ENCODE measurements at regions not wholly inside any gene's neighbourhood (a gene's known extent, or its start where the extent isn't known, plus 50 kb on each side); places are given as distances from the start of the nearest gene placed in this dataset.

DNA sequence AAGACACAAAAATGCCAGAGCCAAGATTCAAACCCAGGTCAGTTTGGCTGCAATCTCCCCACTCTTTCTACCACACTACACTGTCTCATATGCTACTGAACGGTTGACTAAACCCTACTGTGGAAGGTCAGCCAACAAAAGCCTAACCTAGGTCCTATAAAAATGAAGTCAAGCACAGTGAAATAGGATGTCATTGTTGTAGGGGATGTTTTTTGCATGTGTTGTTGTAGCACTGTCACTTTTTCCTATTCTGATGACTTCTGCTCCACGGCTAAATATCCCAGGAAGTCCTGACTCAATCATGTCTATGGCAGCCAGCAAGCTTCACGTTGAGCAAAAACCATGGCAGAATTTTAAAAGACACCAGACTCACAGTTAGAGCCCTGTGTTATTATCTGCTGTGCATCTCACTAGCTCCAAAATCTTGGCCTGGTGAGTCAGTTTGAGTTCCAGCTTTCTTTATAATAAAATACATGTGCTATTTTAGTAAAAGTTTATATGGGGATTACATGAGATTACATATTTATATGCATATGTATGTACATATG lies 322.1 kb upstream of the NT5E start:
- DNase-seq (ENCODE audit: low read depth), result no peak

DNA sequence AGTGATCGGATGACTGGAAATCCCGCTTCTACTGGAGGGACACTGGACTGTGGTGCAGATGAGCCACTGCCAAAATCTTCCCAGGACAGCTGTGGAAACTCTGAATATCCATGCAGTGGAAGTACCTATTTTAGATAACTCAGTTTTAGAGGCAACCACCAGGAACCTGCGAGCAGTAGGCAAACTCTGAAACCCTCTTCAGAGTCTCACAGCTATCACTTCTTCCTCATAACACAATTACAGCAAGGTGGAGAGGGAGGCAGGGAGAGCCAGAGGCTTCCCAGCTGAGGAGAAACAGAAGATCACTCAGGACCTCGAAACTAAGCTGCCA lies 322.8 kb upstream of the NT5E start:
- no peak for DNase-seq (ENCODE audit: low read depth)

DNA sequence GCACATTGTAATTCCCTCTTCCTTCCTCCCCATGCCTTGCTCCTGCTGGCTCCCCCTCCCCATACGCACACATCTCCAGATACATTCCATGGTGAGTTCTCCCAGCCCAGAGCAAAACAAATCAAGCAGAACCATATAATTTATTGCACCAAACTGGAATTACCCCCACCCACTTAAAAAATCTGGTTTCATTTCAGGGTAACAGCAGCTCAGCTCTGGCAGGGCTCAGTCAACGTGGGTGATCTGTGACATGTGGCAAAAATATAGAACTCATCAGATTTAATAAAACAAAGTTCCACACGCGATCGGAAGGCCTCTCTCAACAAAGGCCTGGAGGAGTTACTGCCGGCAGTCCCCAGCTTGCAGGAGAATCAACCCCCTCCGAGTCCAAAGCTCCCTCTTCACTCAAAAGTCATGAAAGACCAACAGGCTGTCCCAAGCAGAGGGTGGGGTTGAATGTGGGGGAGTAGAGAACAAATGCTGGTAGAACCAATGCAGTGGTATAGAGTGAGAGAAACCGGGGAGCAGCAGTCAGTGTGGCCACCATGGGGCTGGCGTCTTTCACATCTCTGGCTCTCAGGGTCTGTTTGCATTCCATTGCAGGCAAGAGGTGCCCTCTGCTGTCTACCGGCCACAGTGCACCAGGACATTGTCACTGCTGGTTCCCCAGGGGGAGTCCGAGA lies 323.3 kb upstream of the NT5E start:
- no peak for DNase-seq (ENCODE audit: low read depth)

DNA sequence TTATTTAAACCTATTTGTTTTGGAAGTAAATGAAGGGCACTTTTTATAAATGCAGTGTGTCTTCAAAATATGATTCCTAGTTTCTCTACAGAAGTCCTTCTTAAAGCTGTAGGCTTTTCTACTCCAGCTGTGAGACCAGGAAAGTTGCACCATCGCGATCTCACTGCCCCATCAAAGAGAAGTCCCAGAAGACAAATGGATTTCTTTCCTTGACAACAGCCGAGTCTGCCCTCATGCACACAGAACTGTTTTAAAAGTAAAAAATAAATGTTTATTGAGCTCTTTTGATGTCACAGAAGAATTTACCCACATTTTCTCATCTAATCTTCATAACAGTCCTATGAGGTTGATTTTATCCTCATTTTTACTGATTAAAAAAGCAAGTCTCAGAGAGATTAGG lies 324.4 kb upstream of the NT5E start:
- DNase-seq (ENCODE audit: low read depth), result no peak

DNA sequence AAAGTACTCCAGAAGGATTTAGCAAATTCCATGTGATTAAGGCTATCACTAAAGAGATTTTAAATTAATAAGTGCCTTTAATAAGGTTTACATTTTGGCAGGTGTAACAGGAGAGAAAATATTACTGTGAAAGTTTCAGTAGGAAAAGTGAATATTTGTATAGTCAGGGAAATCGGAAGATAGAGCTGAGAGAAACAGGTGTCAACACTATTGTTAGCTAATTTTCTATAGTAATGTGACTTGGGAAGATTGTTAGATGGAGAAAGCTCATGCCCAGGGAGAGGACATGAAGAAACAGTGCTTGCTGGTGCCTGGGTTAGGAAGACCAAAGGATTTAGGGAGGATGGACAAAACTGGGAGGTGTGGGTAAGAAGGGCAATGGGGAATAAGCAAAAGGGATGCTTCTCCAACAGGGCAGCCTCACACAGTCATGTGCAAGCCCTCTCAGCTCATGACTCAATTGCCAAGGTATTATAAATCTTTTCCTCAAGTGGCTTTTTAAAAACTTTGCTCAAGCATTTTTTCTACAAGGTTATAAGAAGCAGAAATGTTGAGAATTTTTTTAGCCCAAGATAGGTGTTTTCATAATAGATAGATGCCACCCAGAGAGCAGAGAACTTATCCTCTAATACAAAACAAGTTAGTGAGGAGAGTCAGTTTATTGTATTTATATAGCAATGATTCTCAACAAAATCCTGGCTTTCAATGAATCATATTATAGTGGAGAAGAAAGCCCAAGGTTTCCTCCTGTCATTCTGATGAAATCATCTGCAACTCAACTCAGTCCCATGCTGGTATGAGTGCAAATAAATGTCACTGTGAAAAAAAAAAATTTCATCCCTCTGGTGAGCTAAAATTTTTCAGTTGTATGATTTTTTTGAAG lies 325.2 kb upstream of the NT5E start:
- no peak for DNase-seq (ENCODE audit: low read depth)

DNA sequence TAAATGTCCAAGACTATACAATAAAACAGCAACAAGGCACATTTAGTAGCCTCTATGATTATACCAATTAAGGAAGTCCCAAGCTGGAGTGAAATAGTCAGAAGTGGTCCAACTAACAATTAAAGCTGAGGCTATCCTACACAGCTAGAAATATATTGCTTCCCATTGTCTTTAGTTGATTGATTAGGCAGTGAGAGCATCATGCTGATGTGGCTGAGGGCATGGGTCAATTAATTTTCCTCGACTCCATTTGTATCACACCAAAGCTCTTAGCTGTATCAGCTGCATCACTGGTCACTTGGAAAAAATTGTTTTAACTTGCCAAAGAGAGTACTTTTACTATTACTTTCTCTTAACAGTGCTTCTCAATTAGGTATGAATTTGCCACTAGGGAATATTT lies 328.7 kb upstream of the NT5E start:
- no peak for DNase-seq (ENCODE audit: low read depth)

DNA sequence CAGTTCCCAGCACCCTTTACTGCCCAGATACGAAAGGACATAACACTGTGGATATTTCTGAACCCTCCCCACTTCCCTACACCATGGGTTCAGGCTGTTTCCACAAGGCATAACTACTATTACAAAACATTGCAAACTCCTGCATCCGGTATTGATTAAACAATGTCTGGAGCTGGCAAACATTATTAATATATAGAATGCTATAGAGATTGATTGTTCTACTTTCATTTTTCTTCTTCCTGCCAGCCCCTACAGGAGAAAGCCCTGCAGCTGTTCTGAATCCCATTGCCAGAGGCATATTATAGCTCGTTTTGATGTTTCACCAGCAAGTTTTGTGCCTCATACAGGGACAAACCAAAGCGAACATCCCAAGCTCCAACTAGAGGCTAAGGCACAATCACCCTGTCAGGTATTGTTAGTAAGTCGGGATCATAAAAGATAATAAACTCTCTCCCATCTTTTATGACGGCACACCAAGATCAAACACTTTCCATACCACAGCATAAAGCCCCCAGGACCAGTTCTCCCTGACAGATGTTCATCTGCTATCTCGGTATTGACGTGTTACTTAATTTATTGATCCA lies 331.1 kb upstream of the NT5E start:
- no peak for DNase-seq (ENCODE audit: low read depth)

DNA sequence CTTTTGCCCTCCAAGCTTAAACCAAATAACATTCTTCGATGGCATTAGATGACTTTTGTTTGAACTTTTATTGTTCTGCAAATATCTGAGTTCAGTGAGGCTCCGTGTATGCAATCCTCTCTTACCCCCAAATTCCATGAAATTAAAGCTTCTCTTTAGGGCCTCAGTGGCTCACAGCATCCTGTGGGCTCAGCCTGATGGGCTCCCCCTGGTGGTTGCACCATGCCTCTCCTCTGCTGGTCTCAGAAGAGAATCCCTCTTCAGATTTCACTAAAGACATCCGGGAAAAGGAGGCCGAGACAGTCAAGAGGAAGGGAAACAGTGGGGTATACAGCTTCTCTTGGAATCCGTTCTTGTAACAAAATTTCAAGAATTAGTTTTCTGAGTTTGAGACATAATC lies 331.6 kb upstream of the NT5E start:
- DNase-seq (ENCODE audit: low read depth), result no peak

DNA sequence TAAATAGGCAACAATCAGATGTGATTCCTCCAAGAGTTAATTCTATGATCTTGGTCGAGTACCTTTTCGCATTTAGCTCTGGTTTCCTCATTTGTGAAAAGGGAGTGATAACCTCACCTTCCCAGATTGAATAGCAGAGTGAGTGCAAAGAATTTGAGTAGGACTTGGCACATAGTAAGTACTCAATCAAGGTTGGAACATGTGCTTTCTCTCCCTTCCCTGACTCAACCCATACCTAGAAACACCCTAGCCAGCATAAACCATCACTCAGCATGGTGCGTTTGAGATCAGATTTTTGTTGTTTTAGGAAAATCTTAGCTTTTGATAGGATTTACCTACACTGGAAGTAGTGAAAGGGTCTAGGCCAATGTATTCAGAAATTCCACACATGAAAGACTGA lies 333.4 kb upstream of the NT5E start:
- no peak for DNase-seq (ENCODE audit: low read depth)

DNA sequence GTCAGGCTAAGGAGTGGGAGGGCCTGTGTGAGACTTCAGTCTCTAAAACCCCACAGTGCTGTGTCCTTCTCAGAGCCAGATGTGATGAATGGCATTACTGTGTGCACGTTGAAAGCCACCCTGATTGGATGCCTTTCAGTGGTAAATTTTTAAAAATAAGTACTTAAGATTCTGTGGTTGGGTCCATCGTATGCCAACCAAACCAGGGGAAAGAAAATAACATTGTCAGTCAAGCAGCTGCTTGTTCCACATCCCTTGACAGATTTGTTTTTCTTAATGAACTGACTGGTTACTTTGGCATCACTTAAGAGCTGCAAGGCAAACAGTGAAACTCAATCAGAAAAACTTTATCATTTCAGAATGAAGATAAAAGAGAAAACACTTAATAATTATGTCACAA lies 334.0 kb upstream of the NT5E start:
- no peak for DNase-seq (ENCODE audit: low read depth)

DNA sequence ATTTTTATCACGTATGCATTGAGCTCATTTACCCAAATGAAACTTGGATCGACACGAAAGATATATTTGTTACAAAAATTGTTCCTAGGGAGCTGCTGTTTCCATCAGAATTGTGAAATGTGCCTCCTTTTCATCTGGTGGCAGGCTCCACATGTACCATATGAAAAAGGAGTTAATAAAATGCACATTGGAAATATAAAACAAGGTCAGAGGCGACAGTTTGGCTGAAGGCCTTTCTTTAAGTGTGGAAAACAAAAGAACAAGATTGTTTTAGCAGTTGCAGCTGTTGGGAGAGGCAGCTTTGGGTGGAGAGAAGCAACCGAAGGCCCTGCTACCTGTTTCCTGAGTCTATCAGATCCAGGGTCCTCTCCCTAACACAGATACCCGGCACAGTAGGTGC lies 334.5 kb upstream of the NT5E start:
- no peak for DNase-seq (ENCODE audit: low read depth)

DNA sequence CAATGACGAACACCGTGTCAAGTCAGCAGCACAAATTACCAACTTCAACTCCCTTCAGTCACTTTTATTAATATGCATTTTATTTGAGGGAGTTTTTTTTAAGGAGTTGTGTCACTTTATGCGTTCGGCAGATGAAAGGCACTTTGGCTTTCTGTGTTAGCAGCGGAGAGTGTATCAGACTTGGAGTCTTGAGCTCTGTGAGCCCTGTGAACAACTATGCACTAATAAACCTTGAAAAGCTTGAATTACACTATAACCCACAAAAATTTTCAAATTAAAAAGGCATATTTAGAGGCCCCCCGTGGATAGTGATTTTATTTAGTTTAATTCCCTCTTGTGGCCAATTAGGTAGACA lies 335.3 kb upstream of the NT5E start:
- DNase-seq (ENCODE audit: low read depth), result no peak

DNA sequence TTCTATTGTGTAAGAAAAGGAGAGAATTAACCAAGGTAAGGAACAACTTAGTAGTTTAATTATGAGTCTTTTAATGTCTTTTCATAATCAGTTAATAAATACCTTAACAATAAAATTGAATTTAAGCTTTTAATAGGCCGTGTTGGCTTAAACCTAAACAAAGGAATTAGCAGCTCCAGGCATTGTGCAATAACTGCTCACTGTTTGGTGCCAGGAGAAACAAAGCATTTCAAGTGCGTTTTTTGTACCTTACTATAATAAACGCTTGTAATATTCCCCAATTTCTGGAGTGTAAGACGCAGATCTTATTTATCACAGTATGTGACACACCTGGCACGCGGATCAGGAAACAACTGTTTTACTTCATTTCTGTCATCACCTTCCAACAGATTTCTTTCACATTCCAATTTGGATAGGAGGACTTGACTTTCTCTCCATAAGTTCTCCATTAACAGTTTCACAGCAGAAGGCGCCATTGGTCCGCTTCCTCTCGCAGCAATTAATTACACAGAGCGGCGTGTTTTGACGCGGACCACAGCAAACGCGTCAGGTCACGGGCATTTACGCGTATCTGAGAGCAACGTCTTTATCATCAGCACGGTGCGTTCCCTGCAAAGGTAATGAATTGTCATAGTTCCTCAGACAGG lies 335.8 kb upstream of the NT5E start:
- no peak for DNase-seq (ENCODE audit: low read depth)

DNA sequence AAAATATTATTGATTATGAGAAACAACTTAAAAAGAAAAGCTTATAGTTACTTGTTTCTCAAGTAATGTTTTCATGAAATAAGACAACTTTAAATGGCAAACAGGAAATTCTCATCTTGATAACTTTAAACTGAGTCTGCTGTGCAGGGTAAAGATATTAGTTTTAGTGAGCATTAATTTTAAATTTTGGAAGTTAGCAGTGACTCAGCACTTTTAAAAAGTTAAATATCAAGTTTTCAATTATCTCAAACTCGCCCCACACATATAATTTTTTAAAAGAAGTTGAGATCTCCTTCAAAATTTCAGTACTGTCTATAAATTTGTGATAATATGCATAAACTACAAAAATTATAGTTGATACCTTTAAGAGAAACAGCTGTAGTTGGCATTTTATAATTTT lies 337.3 kb upstream of the NT5E start:
- no peak for DNase-seq (ENCODE audit: low read depth)

DNA sequence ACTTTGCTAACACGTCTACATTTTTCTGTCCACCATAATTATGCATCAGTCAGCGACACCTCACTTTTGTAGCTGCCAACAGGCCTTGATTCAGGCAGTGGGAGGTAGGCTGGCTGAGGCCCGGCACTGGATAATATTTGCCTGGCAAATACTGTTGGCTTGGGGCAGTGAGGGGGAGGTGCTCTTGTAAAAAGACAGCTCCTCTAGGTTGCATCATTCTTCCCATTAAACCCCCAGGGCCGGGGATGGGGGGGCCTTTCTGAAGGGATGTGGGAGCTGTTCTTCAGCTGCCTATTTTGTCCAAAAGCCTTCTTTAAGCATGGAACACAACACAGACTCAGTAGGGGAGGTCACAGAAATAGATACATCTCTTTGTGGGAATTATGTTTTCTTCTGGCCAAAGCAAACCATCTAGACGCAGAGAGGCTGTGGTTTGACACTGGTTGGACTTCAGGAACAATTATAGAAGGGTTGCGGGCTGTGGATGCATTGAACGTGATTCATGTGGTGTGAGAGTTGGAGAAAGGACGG lies 338.3 kb upstream of the NT5E start:
- DNase-seq (ENCODE audit: low read depth), result no peak

DNA sequence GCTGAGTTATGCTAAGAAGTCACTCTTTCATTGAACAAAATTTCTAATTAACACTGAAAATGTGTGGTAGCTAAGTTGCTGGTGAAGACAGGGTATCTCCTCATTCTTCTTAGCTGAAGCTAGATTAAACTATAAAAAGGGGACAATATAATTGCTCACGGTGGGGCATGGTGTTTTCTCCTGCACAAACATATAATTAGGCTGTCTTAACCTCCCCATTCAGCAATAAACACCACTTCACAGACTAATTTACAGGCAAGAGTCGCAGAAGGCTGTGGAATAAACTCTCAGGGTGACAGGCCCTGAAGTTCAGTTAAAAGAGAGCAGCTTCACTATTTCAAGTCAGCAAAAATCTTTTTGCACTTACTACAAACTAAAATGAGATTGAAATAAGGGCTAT lies 338.9 kb upstream of the NT5E start:
- DNase-seq (ENCODE audit: low read depth), result no peak

DNA sequence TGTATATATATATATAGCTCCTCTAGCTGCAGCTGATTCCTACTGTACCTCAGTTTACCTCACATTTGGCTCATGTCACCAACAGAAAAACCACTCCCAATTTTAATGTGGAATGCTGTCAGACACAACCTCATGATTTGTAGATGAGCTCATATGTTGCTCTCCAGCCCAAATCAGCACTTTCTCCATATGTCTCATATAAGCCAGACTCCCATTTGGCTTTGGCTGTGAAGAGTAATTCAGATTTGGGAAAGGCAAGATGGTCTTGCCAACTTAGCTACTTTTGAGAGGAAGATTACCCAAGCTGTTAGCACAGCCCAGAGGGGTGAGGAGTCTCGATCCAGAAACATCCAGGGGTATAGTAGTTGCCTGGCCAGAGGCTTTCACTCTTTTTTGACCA lies 342.2 kb upstream of the NT5E start:
- no peak for DNase-seq (ENCODE audit: low read depth)

DNA sequence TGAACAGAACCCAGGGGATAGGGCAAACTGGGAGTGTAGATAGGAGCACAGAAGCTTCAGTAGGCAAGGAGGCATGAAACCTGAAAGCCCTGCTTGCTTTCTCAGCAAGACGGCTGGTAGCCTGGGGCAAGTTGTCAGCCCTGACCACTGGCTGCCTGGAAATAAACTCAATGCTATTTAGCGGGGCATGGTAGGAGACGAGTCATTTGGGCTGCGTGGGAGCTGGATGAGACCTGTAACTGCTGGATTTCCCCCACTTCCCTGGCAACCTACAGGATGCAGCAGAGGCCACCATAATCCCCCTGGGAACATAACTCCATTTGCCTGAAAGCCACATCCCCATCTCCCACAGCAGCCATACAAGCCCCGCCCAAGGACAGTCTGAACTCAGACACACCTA lies 332.6 kb upstream of the TBX18 start:
- no peak for DNase-seq (ENCODE audit: low read depth)

DNA sequence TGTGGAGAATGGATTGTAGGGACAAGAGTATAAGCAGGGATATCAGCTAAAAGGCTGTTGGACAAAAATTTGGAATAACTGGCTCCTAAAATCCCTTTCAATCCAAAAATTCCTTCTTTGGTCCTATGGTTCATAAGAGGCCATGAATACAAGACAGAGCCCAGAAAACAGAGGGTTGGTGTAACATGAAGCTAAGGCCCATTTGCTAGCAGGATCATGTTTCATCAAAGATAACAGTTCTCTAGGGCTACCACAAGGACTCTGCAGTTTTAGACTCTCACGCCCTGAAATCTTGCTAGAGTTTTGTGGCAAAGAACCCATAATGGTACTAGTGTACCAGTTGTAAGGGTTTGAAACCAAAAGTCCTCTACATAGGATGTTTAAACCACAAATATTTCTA lies 327.8 kb upstream of the TBX18 start:
- no peak for DNase-seq (ENCODE audit: low read depth)

DNA sequence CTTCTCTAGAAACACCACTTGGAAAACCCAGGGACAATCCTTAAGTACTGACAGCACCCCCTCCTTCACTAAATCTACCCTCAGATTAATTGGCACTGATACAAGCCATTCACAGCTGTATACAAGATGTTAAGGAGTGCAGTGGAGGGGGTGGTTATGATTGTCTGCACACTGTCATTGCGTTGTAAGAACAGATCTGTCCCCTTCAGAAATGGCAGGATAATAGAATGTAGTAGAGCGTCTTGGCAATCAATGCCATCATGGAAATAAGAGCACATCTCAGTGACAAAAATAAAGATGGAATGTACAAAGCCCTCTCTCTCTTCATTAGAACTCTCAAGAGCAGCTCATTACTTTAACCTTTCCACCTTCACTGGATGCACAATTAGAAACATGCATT lies 324.9 kb upstream of the TBX18 start:
- no peak for DNase-seq (ENCODE audit: low read depth)

DNA sequence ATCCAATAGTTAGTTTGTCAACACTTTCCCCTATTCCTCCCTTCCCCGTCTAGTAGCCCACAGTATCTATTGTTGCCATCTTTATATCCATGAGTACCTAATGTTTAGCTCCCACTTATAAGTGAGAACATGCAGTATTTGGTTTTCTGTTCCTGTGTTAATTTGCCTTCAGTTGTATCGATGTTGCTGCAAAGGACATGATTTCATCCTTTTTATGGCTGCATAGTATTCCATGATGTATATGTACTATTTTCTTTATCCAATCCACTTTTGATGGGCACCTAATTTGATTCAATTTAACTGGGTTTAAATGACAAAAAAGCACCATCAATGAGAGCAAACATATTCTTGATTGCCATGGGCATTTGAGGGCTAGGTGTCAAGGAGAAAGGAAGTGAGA lies 321.5 kb upstream of the TBX18 start:
- DNase-seq (ENCODE audit: low read depth), result no peak

DNA sequence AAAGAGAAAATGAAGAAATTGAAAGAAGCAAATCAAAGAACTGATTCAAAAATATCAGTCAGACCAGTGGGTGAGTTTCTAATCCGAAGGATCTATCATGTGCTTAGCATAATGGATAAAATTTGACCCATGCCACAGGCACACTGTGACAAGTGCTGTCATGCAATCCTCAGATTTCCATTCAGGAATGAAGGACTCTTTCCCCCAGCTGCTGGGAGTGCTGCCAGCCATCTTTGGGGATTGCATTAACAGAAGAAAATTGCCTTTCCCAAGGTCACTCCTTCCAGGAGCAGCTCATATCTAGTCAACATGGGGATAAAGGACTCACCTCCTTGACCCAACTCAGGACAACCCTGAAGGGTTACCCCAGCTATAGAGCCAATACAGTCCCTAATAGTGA lies 316.7 kb upstream of the TBX18 start:
- no peak for DNase-seq (ENCODE audit: low read depth)

DNA sequence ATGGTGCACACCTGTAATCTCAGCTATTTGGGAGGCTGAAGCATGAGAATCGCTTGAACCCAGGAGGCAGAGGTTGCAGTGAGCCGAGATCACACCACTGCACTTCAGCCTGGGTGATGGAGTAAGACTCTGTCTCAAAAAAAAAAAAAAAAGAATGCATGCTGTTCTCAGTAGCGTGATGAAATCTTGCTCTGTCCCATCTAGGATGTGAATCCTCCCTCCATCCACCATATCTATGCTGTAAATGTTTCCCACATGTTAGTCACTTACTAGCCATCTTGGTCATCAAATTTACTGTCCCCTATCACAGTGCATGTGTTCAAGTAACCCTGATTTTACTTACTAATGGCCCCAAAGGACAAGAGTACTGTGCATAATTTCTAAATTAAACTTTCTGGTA lies 315.4 kb upstream of the TBX18 start:
- no peak for DNase-seq (ENCODE audit: low read depth)

Data from activated T-cell treated with anti-CD3 and anti-CD28 coated beads for 48 hours (primary cell).